Stomach smooth muscle (tissue), 2 donors: ENCODE measurements at regions not wholly inside any gene's neighbourhood (a gene's known extent, or its start where the extent isn't known, plus 50 kb on each side); places are given as distances from the start of the nearest gene placed in this dataset.

Source experiments
- H3K27ac ChIP-seq: one replicate; pipeline ENCODE4 v1.7.0; 2013; ENCODE audit warnings: mild to moderate bottlenecking, low read length, inconsistent platforms
- H3K27me3 ChIP-seq, 2 donors: one replicate each; pipeline ENCODE4 v1.7.0; 2013; ENCODE audit warnings: low read length in 2 of 2; ENCODE audit not compliant: insufficient read depth in 2 of 2, control insufficient read depth in 1 of 2
- H3K36me3 ChIP-seq, 2 donors: one replicate each; pipeline ENCODE4 v1.7.0; 2013; ENCODE audit warnings: low read length in 2 of 2; ENCODE audit not compliant: control insufficient read depth in 2 of 2, insufficient read depth in 2 of 2
- H3K4me1 ChIP-seq: one replicate; pipeline ENCODE4 v1.7.0; 2013; ENCODE audit warnings: low read length; ENCODE audit not compliant: control insufficient read depth, insufficient read depth
- H3K4me3 ChIP-seq, 2 donors: one replicate each; pipeline ENCODE4 v1.7.0; 2013; ENCODE audit warnings: low read length in 2 of 2
- H3K9ac ChIP-seq, 2 donors: one replicate each; pipeline ENCODE4 v1.7.0; 2013; ENCODE audit warnings: low read length in 2 of 2, mild to moderate bottlenecking in 1 of 2
- H3K9me3 ChIP-seq, 2 donors: one replicate each; pipeline ENCODE4 v1.7.0; 2013; ENCODE audit warnings: low read length in 2 of 2; ENCODE audit not compliant: control insufficient read depth in 2 of 2
- donor health status: healthy.
- donor health status: Pancreatic carcinoma.

DNA sequence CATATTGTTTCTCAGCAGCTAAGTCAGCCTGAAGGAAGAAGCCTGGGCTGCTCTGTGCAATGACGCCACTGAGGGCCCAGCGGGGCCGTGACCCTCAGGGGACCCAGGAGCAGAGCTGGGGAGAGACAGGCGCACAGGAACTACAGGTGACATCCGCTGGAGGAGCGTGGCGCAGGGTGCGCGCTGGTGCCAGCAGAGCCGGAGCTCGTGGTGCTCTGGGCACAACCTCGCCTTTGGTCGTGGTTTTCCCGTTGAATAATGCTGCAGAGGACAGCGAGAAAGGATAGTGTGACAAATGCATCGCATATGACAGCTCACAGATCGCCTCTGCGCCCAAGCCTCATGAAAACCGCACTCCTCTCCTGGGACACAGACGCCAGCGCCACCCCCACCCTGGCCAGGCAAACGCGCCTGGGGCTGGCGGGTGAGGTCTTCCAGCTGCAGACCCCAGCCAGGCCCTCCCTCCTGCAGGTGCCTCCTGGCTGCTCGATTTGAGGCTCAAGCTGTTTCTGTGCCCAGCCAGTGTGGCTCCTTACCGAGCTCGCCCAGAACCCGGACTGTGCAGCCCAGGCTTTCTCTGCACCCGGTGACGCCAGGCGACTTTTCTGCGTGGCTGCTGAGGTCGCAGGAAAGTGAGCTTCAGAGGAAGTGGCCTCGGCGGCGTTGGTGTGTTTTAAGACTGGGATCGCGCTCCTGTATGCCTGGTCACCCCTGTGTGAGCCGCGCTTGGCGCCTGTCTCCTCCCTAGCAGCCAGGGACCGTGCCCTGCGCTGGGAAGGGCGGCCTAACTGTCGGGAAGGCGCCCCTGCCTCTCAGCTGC is 583.1 kb upstream of the HS6ST1 start:
- Histone ChIP-seq H3K4me1 (no peaks in the 10 kb centered on the region), H3K27ac (no peak overlapping the region), H3K36me3 (no peaks in the 10 kb centered on the region), H3K9me3 (peaks cover 0 to 2% of the 10 kb centered on the region in 2 donors), H3K9ac (no peak overlapping the region), H3K27me3 (no peaks in the 10 kb centered on the region), H3K4me3 (no peak overlapping the region)

DNA sequence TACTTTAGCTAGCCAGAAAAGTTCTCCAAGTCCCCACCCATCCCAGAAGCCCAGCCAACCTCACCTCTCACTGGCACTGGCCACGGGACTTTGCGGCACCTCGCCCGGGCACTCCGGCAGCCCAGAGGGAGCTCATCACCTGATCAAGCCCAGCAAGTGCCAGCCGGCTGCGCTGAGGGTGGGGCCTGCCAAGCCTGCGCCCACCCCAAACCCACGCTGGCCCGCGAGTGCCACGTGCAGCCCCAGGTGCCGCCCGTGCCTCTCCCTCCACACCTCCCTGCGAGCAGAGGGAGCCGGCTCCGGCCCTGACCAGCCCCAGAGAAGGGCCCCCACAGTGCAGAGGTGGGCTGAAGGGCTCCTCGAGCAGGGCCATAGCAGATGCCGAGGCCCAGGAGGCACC is 585.0 kb upstream of the HS6ST1 start:
- Histone ChIP-seq H3K27me3 (no peaks in the 10 kb centered on the region), H3K9me3 (peaks cover 0 to 4% of the 10 kb centered on the region in 2 donors), H3K4me3 (no peak overlapping the region), H3K36me3 (no peaks in the 10 kb centered on the region), H3K4me1 (no peaks in the 10 kb centered on the region), H3K9ac (no peak overlapping the region), H3K27ac (no peak overlapping the region)

DNA sequence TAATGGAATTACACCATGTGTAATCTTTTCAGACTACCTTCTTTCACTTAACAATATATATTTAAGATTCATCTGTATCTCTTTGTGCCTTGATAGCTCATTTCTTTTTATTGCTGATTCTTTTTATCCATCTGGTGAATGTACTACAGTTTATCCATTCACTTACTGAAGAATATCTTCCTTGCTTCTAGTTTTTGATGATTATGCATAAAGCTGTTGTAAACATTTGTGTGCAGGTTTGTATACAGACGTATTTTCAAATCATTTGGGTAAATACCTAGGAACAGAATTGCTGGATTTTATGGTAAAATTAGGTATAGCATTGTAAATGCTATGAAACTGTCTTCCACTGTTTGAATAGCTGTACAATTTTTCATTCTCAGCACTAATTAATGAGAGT is 592.6 kb upstream of the HS6ST1 start:
- Histone ChIP-seq H3K27me3 (no peaks in the 10 kb centered on the region), H3K9me3 (peaks cover 0 to 4% of the 10 kb centered on the region in 2 donors), H3K4me3 (no peak overlapping the region), H3K9ac (no peak overlapping the region), H3K27ac (no peak overlapping the region), H3K4me1 (no peaks in the 10 kb centered on the region), H3K36me3 (no peaks in the 10 kb centered on the region)

DNA sequence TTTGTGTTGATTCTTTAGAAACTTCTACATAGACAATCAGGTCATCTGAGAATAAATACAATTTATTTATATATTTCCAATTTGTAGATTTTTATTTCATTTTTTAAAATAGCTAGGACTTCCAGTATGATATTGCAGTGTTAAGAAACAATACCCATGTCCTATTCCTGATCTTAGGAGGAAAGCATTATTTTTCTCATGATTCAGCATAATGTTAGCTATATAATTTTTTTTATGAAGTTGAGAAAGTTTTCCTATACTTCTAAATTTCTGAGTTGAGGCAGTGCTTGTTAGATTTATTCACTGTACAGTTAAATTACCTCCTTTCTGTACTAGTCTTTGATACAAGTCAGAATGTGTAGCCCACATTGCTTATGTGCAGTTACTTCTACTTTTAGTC is 595.7 kb upstream of the HS6ST1 start:
- Histone ChIP-seq H3K36me3 (no peaks in the 10 kb centered on the region), H3K9ac (no peak overlapping the region), H3K4me3 (no peak overlapping the region), H3K27ac (no peak overlapping the region), H3K4me1 (no peaks in the 10 kb centered on the region), H3K27me3 (no peaks in the 10 kb centered on the region), H3K9me3 (no peaks in the 10 kb centered on the region)

DNA sequence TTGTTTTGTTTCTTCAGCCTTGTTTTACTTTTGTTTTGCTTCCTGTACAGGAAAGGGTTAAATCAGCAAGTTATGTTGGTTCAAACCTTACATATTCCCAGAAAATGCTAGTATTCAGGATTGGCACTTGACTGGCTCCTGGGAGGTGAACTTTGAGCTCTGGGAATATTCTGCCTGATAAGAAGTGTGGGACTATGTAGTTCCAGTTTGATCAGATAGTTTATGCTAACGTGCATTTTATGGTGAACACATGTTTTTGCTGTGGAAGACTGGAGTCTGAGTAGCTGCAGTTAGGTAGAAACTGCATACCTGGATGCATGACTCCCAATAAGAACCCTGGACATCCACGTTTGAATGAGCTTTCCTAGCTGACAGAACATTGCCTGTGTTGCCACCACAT is 603.1 kb upstream of the HS6ST1 start:
- Histone ChIP-seq H3K4me3 (no peak overlapping the region), H3K27me3 (no peaks in the 10 kb centered on the region), H3K36me3 (no peaks in the 10 kb centered on the region), H3K9ac (no peak overlapping the region), H3K27ac (no peak overlapping the region), H3K9me3 (no peaks in the 10 kb centered on the region), H3K4me1 (no peaks in the 10 kb centered on the region)

DNA sequence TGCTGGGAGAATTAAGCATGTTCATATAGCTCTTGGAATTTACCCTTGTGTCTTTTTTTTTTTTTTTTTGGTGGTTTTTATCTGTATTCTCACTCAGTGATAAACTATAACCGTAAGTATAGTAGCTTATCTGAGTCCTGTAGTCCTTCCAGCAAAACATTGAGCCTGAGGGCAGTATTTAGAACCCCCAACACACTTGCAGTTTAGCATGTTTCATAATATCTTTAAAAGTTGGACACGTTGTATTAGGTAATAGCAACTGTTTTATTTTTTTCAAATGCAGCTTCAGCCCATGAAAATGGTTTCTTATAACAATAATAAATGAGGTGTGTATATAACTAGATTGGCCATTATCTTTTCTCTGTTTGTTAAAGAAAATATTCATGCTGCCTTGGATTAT is 603.5 kb upstream of the HS6ST1 start:
- Histone ChIP-seq H3K36me3 (no peaks in the 10 kb centered on the region), H3K4me3 (no peak overlapping the region), H3K9me3 (no peaks in the 10 kb centered on the region)

DNA sequence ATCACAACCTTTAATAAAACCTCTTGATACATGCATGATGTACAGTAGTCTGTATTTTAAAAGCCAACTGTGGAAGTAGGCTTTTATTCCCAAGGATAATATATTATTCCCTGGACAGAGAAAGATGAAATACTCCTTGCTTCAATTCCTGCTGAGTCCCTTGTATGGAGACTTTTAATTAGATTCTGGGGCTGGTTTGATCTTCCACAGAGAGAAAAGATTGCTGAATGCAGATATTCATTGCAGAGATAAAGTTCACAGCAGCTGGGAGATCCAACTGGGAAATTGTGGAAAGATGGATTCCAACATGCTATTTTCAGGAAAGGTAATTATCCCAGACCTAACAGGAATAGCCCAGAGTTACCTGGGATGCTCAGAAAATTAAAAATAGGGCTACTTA is 607.0 kb upstream of the HS6ST1 start:
- Histone ChIP-seq H3K4me1 (no peaks in the 10 kb centered on the region), H3K9ac (no peak overlapping the region), H3K4me3 (no peak overlapping the region), H3K9me3 (no peaks in the 10 kb centered on the region), H3K27me3 (no peaks in the 10 kb centered on the region), H3K36me3 (no peaks in the 10 kb centered on the region), H3K27ac (no peak overlapping the region)

More for the DNA sequence above, 603.5 kb upstream of the HS6ST1 start:
- no peaks in the 10 kb centered on the region for H3K27me3 ChIP-seq
- H3K9ac ChIP-seq, result no peak overlapping the region
- no peak overlapping the region for H3K27ac ChIP-seq
- no peaks in the 10 kb centered on the region for H3K4me1 ChIP-seq

DNA sequence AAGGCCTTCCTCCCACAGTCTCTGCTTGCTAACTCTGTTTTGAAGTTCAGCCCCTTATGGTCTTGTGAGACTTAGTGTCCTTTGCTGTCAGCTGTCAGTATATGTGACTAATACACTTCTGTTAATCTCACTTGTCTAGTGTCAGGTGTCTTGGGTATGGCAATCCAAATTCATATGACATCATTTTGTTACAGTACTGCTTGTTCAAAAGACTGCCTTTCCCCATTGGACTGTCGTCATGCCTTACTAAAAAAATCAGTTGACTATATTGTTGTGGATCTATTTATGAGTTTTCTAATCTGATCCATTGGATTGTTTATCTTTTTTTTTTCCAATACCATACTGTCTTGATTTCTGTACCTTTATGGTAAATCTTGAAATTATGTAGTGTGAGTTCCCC is 611.4 kb upstream of the HS6ST1 start:
- Histone ChIP-seq H3K36me3 (no peaks in the 10 kb centered on the region), H3K4me3 (no peak overlapping the region), H3K27ac (no peak overlapping the region)

DNA sequence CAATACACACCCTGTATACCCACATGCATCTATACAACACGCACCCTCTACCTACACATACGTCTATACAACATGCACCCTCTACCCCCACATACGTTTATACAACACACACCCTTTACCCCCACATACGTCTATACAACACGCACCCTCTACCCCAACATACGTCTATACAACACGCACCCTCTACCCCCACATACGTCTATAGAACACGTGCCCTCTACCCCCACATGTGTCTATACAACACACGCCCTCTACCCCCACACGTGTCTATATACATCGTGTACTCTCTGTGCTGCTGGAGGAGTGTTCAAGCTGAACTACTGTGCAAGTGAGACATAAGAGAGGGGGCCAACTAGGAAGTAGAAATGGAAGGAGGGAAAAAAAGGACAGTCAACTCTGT is 621.7 kb upstream of the HS6ST1 start:
- Histone ChIP-seq H3K9ac (no peak overlapping the region), H3K9me3 (no peaks in the 10 kb centered on the region), H3K27ac (no peak overlapping the region), H3K4me3 (no peak overlapping the region), H3K36me3 (no peaks in the 10 kb centered on the region), H3K27me3 (no peaks in the 10 kb centered on the region), H3K4me1 (no peaks in the 10 kb centered on the region)

More for the DNA sequence above, 611.4 kb upstream of the HS6ST1 start:
- H3K27me3 ChIP-seq, result no peaks in the 10 kb centered on the region
- no peaks in the 10 kb centered on the region for H3K9me3 ChIP-seq
- H3K4me1 ChIP-seq, result no peaks in the 10 kb centered on the region
- no peak overlapping the region for H3K9ac ChIP-seq

DNA sequence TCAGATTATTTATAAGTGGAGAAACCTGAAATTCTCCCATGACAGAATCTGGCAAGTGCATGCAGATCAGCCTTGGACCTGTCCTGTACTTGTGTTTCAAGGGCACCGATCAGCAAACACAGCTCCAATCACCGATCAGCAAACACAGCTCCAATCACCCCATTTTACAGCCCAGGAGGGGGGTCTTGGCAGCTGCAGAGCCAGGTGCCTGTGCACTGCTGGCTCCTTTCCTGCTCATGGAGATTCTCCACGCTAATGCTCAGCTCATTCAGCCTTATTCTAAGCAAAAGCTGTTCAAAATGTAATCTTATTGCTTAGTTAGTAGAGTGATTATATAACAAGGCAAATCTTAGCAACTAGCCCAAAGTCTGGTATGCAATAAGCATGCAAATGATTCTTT is 623.1 kb upstream of the HS6ST1 start:
- Histone ChIP-seq H3K27me3 (no peaks in the 10 kb centered on the region), H3K36me3 (no peaks in the 10 kb centered on the region), H3K4me1 (no peaks in the 10 kb centered on the region), H3K9ac (no peak overlapping the region), H3K4me3 (no peak overlapping the region), H3K9me3 (no peaks in the 10 kb centered on the region), H3K27ac (no peak overlapping the region)

DNA sequence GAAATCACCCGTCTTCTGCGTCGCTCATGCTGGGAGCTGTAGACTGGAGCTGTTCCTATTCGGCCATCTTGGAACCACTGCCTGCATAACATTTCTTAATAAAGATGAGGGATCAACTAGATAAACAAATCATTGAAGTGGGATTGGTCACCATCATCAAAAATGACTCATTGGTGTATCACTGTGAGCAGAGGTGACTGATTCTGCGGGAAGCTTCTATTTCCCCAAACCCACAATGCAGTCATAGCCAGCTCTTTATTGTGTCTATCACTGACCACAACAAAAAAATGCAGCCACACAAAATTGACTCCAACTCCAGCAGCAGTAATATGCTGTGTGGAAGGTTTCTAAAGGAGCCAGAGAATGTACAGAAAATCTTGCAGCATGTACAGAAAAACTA is 630.7 kb upstream of the HS6ST1 start:
- Histone ChIP-seq H3K36me3 (no peaks in the 10 kb centered on the region), H3K9me3 (peaks cover 0 to 3% of the 10 kb centered on the region in 2 donors), H3K4me1 (peaks cover under 1% of the 10 kb centered on the region), H3K27me3 (no peaks in the 10 kb centered on the region), H3K4me3 (no peak overlapping the region), H3K9ac (no peak overlapping the region), H3K27ac (no peak overlapping the region)
